ENCODE measurements at regions not wholly inside any gene's neighbourhood (a gene's known extent, or its start where the extent isn't known, plus 50 kb on each side); places are given as distances from the start of the nearest gene placed in this dataset.
A peak's percentile ranks its signal among the peaks of the same experiment; 100 is the strongest.

GRCh38 chr3:38980938-38981337 lies 70.8 kb downstream of the SCN11A start:
- H3K27me3 Mint-ChIP-seq = peaks cover 9 to 22% of the 10 kb centered on the region in 2 donors
- no peaks in the 10 kb centered on the region for H3K9me3 Mint-ChIP-seq
- no peaks in the 10 kb centered on the region for H3K36me3 Mint-ChIP-seq
- ATAC-seq (no peak), DNase-seq (ENCODE audit: low spot score) (no peak)
- H3K27ac Mint-ChIP-seq = no peak overlapping the region
- no peak overlapping the region for H3K4me3 Mint-ChIP-seq
- H3K4me1 Mint-ChIP-seq (ENCODE audit: low read depth in 2 of 2) = no peaks in the 10 kb centered on the region

- ATAC-seq (no peak), DNase-seq (ENCODE audit: low spot score) (no peak)
- Mint-ChIP-seq H3K27ac (no peak overlapping the region), H3K4me3 (no peak overlapping the region), H3K9me3 (no peaks in the 10 kb centered on the region), H3K27me3 (peaks cover 15 to 19% of the 10 kb centered on the region in 2 donors), H3K36me3 (no peaks in the 10 kb centered on the region), H3K4me1 (ENCODE audit: low read depth in 2 of 2) (no peaks in the 10 kb centered on the region)
Measured at GRCh38 chr3:38978729-38979128, 73.0 kb downstream of the SCN11A start.

GRCh38 chr3:38970851-38971638 lies 80.7 kb downstream of the SCN11A start:
- H3K4me3 Mint-ChIP-seq = no peak overlapping the region
- H3K27ac Mint-ChIP-seq = no peak overlapping the region
- no peaks in the 10 kb centered on the region for H3K4me1 Mint-ChIP-seq (ENCODE audit: low read depth in 2 of 2)
- no peak for DNase-seq (ENCODE audit: low spot score)
- ATAC-seq = no peak
- peaks cover 16 to 33% of the 10 kb centered on the region in 2 donors for H3K27me3 Mint-ChIP-seq
- H3K9me3 Mint-ChIP-seq = no peaks in the 10 kb centered on the region
- H3K36me3 Mint-ChIP-seq = no peaks in the 10 kb centered on the region

- H3K4me3 Mint-ChIP-seq = no peak overlapping the region
- H3K36me3 Mint-ChIP-seq = no peaks in the 10 kb centered on the region
- no peaks in the 10 kb centered on the region for H3K4me1 Mint-ChIP-seq (ENCODE audit: low read depth in 2 of 2)
- no peaks in the 10 kb centered on the region for H3K9me3 Mint-ChIP-seq
- H3K27ac Mint-ChIP-seq = no peak overlapping the region
- DNase-seq (ENCODE audit: low spot score) (no peak), ATAC-seq (no peak)
- H3K27me3 Mint-ChIP-seq = peaks cover 13 to 27% of the 10 kb centered on the region in 2 donors
Measured at GRCh38 chr3:38969317-38970235, 82.2 kb downstream of the SCN11A start.

GRCh38 chr3:38968891-38969290 lies 82.9 kb downstream of the SCN11A start:
- Mint-ChIP-seq H3K27me3 (peaks cover 13 to 27% of the 10 kb centered on the region in 2 donors), H3K9me3 (no peaks in the 10 kb centered on the region), H3K4me3 (no peak overlapping the region), H3K27ac (no peak overlapping the region), H3K4me1 (ENCODE audit: low read depth in 2 of 2) (no peaks in the 10 kb centered on the region), H3K36me3 (no peaks in the 10 kb centered on the region)
- ATAC-seq (no peak), DNase-seq (ENCODE audit: low spot score) (no peak)

- Mint-ChIP-seq H3K36me3 (no peaks in the 10 kb centered on the region), H3K4me1 (ENCODE audit: low read depth in 2 of 2) (no peaks in the 10 kb centered on the region), H3K27me3 (peaks cover 15 to 27% of the 10 kb centered on the region in 2 donors), H3K9me3 (no peaks in the 10 kb centered on the region), H3K4me3 (no peak overlapping the region), H3K27ac (no peak overlapping the region)
- no peak for ATAC-seq
- DNase-seq (ENCODE audit: low spot score) = no peak
Measured at GRCh38 chr3:38968403-38968802, 83.3 kb downstream of the SCN11A start.

- DNase-seq (ENCODE audit: low spot score) (no peak), ATAC-seq (no peak)
- H3K27me3 Mint-ChIP-seq = peaks cover 17 to 24% of the 10 kb centered on the region in 2 donors
- H3K4me3 Mint-ChIP-seq = no peak overlapping the region
- H3K9me3 Mint-ChIP-seq = no peaks in the 10 kb centered on the region
- H3K36me3 Mint-ChIP-seq = no peaks in the 10 kb centered on the region
- H3K4me1 Mint-ChIP-seq (ENCODE audit: low read depth in 2 of 2) = no peaks in the 10 kb centered on the region
- H3K27ac Mint-ChIP-seq = no peak overlapping the region
Measured at GRCh38 chr3:38967693-38967989, 84.1 kb downstream of the SCN11A start.

GRCh38 chr3:38966811-38967692 lies 84.7 kb downstream of the SCN11A start:
- H3K4me3 Mint-ChIP-seq = no peak overlapping the region
- no peaks in the 10 kb centered on the region for H3K9me3 Mint-ChIP-seq
- no peak for DNase-seq (ENCODE audit: low spot score)
- H3K36me3 Mint-ChIP-seq = no peaks in the 10 kb centered on the region
- ATAC-seq = no peak
- H3K27me3 Mint-ChIP-seq = peaks cover 16 to 18% of the 10 kb centered on the region in 2 donors
- H3K27ac Mint-ChIP-seq = no peak overlapping the region
- H3K4me1 Mint-ChIP-seq (ENCODE audit: low read depth in 2 of 2) = no peaks in the 10 kb centered on the region

GRCh38 chr3:38964646-38965045 lies 87.1 kb downstream of the SCN11A start:
- no peak overlapping the region for H3K27ac Mint-ChIP-seq
- peak; percentile 29 to 43 for ATAC-seq
- H3K9me3 Mint-ChIP-seq = no peaks in the 10 kb centered on the region
- no peaks in the 10 kb centered on the region for H3K4me1 Mint-ChIP-seq (ENCODE audit: low read depth in 2 of 2)
- peaks cover 8 to 11% of the 10 kb centered on the region in 2 donors for H3K27me3 Mint-ChIP-seq
- H3K4me3 Mint-ChIP-seq = no peak overlapping the region
- H3K36me3 Mint-ChIP-seq = no peaks in the 10 kb centered on the region
- no peak for DNase-seq (ENCODE audit: low spot score)

- Mint-ChIP-seq H3K27me3 (peaks cover 7 to 11% of the 10 kb centered on the region in 2 donors), H3K9me3 (no peaks in the 10 kb centered on the region), H3K27ac (no peak overlapping the region), H3K4me1 (ENCODE audit: low read depth in 2 of 2) (no peaks in the 10 kb centered on the region), H3K36me3 (no peaks in the 10 kb centered on the region), H3K4me3 (no peak overlapping the region)
- DNase-seq (ENCODE audit: low spot score) (no peak), ATAC-seq (no peak)
Measured at GRCh38 chr3:38964204-38964603, 87.5 kb downstream of the SCN11A start.

- H3K9me3 Mint-ChIP-seq = no peaks in the 10 kb centered on the region
- no peaks in the 10 kb centered on the region for H3K36me3 Mint-ChIP-seq
- DNase-seq (ENCODE audit: low spot score) (no peak), ATAC-seq (no peak)
- peaks cover 0 to 9% of the 10 kb centered on the region in 2 donors for H3K27me3 Mint-ChIP-seq
- H3K4me3 Mint-ChIP-seq = no peak overlapping the region
- H3K4me1 Mint-ChIP-seq (ENCODE audit: low read depth in 2 of 2) = no peaks in the 10 kb centered on the region
- H3K27ac Mint-ChIP-seq = no peak overlapping the region
Measured at GRCh38 chr3:38960953-38961622, 90.7 kb downstream of the SCN11A start.

- Mint-ChIP-seq H3K4me3 (no peak overlapping the region), H3K9me3 (no peaks in the 10 kb centered on the region), H3K36me3 (no peaks in the 10 kb centered on the region), H3K4me1 (ENCODE audit: low read depth in 2 of 2) (no peaks in the 10 kb centered on the region), H3K27me3 (peaks cover 0 to 9% of the 10 kb centered on the region in 2 donors), H3K27ac (no peak overlapping the region)
- DNase-seq (ENCODE audit: low spot score) (no peak), ATAC-seq (peak in 1 of 2 donors; percentile 53)
Measured at GRCh38 chr3:38960042-38960622, 91.6 kb downstream of the SCN11A start.
